Breast epithelium (tissue), 4 donors: ENCODE measurements at regions not wholly inside any gene's neighbourhood (a gene's known extent, or its start where the extent isn't known, plus 50 kb on each side); places are given as distances from the start of the nearest gene placed in this dataset.

Experiments used
- DNase-seq, 2 donors: peaks; one replicate each; pipeline ENCODE4 v3.0.0-alpha.2; 2019; ENCODE audit warnings: low spot score in 2 of 2
- H3K27ac ChIP-seq, 2 donors: fragments of 200-600 bp; sonication (generic) in 1 of 2; one replicate each; pipeline ENCODE4 v1.5.1; 2016 to 2019; ENCODE audit warnings: mild to moderate bottlenecking in 1 of 2
- H3K27me3 ChIP-seq, 2 donors: fragments of 200-600 bp; sonication (generic) in 1 of 2; one replicate each; pipeline versions ENCODE4 v1.5.1 to v1.6.0; 2017 to 2019; ENCODE audit warnings: control low read depth in 1 of 2, mild to moderate bottlenecking in 1 of 2
- H3K36me3 ChIP-seq: fragments of 200-600 bp; one replicate; pipeline ENCODE4 v1.5.1; 2019
- H3K4me1 ChIP-seq, 2 donors: fragments of 200-600 bp; sonication (generic); one replicate each; pipeline ENCODE4 v1.5.1; 2016 to 2019; ENCODE audit warnings: control low read depth in 1 of 2
- H3K4me3 ChIP-seq, 3 donors: fragments of 200-600 bp; sonication (generic); 1 replicate in 2 of 3; 2 replicates in 1 of 3; pipeline ENCODE4 v1.5.1; 2016 to 2019; ENCODE audit warnings: mild to moderate bottlenecking in 3 of 3, moderate library complexity in 2 of 3
- H3K9me3 ChIP-seq, 2 donors: fragments of 200-600 bp; sonication (generic) in 1 of 2; one replicate each; pipeline ENCODE4 v1.5.1; 2016 to 2019; ENCODE audit warnings: control low read depth in 1 of 2
- CTCF ChIP-seq, 3 donors: fragments of 450-650 bp; IDR thresholded peaks; one replicate each; pipeline ENCODE4 v1.5.1; 2016 to 2017; ENCODE audit warnings: antibody characterized with exemption in 3 of 3, mild to moderate bottlenecking in 3 of 3, moderate library complexity in 3 of 3
- POLR2A ChIP-seq: fragments of 450-650 bp; IDR thresholded peaks from one replicate; pipeline ENCODE4 v1.6.1; 2016; ENCODE audit warnings: antibody characterized with exemption, mild to moderate bottlenecking, moderate library complexity
- POLR2AphosphoS5 ChIP-seq, 3 donors: sonication (generic); formaldehyde crosslinking; IDR thresholded peaks; one replicate each; pipeline ENCODE4 v1.6.1; 2017; ENCODE audit warnings: antibody characterized with exemption in 3 of 3
- intact Hi-C: fragments of 100-400 bp; cut with DNase I; formaldehyde crosslinking; loops from one replicate; pipeline ENCODE4 v1.15.1; 2023; ENCODE audit warnings: low total_unique reads

- DNase-seq = no peak
- Histone ChIP-seq H3K36me3 (no peaks in the 10 kb centered on the region), H3K27me3 (no peaks in the 10 kb centered on the region), H3K4me1 (no peaks in the 10 kb centered on the region), H3K27ac (no peak overlapping the region), H3K4me3 (no peak overlapping the region), H3K9me3 (no peaks in the 10 kb centered on the region)
- intact Hi-C loops = no loop called here
- TF ChIP-seq POLR2A (no peak), POLR2AphosphoS5 (IDR thresholded peaks at IDR 0.05) (no peak), CTCF (IDR thresholded peaks at IDR 0.05) (no peak)
Observed at GRCh38 chr10:78483641-78484040, 450.0 kb downstream of the RPS24 start.

- H3K36me3 ChIP-seq = no peaks in the 10 kb centered on the region
Observed at GRCh38 chr10:78489034-78489433, 455.4 kb downstream of the RPS24 start.

GRCh38 chr10:78491812-78492211 is 458.1 kb downstream of the RPS24 start:
- H3K4me1 ChIP-seq = no peaks in the 10 kb centered on the region
- intact Hi-C loops = no loop called here
- no peak overlapping the region for H3K4me3 ChIP-seq
- DNase-seq = no peak
- no peak overlapping the region for H3K27ac ChIP-seq
- no peaks in the 10 kb centered on the region for H3K27me3 ChIP-seq
- H3K36me3 ChIP-seq = no peaks in the 10 kb centered on the region
- peaks cover 13 to 24% of the 10 kb centered on the region in 2 donors for H3K9me3 ChIP-seq
- TF ChIP-seq POLR2AphosphoS5 (IDR thresholded peaks at IDR 0.05) = no peak
- no peak for TF ChIP-seq CTCF (IDR thresholded peaks at IDR 0.05)
- no peak for TF ChIP-seq POLR2A

More at GRCh38 chr10:78489034-78489433, 455.4 kb downstream of the RPS24 start:
- no peaks in the 10 kb centered on the region for H3K27me3 ChIP-seq
- TF ChIP-seq POLR2AphosphoS5 (IDR thresholded peaks at IDR 0.05) (no peak), POLR2A (no peak), CTCF (IDR thresholded peaks at IDR 0.05) (no peak)
- intact Hi-C loops = no loop called here
- no peaks in the 10 kb centered on the region for H3K4me1 ChIP-seq
- DNase-seq = no peak
- H3K4me3 ChIP-seq = no peak overlapping the region
- peaks cover 13 to 24% of the 10 kb centered on the region in 2 donors for H3K9me3 ChIP-seq
- H3K27ac ChIP-seq = no peak overlapping the region

GRCh38 chr10:78492424-78492823 is 458.8 kb downstream of the RPS24 start:
- Histone ChIP-seq H3K4me3 (no peak overlapping the region), H3K4me1 (no peaks in the 10 kb centered on the region), H3K27ac (no peak overlapping the region), H3K27me3 (no peaks in the 10 kb centered on the region), H3K36me3 (no peaks in the 10 kb centered on the region), H3K9me3 (peaks cover 13 to 24% of the 10 kb centered on the region in 2 donors)
- DNase-seq = no peak
- TF ChIP-seq CTCF (IDR thresholded peaks at IDR 0.05) (no peak), POLR2AphosphoS5 (IDR thresholded peaks at IDR 0.05) (no peak), POLR2A (no peak)
- intact Hi-C loops = no loop called here

- H3K36me3 ChIP-seq = no peaks in the 10 kb centered on the region
- DNase-seq = no peak
- H3K27me3 ChIP-seq = no peaks in the 10 kb centered on the region
- intact Hi-C loops = no loop called here
- H3K27ac ChIP-seq = no peak overlapping the region
- H3K4me3 ChIP-seq = no peak overlapping the region
- peaks cover 10 to 24% of the 10 kb centered on the region in 2 donors for H3K9me3 ChIP-seq
- H3K4me1 ChIP-seq = no peaks in the 10 kb centered on the region
- TF ChIP-seq POLR2AphosphoS5 (IDR thresholded peaks at IDR 0.05) (no peak), POLR2A (no peak), CTCF (IDR thresholded peaks at IDR 0.05) (no peak)
Observed at GRCh38 chr10:78494179-78494578, 460.5 kb downstream of the RPS24 start.
